ENCODE measurements at regions not wholly inside any gene's neighbourhood (a gene's known extent, or its start where the extent isn't known, plus 50 kb on each side); places are given as distances from the start of the nearest gene placed in this dataset.
"Not testable (repeated sequence)": the region's sequence is repeated elsewhere in the genome, so short reads cannot be mapped to it uniquely, and the experiment has no call there.

- Histone ChIP-seq H3K9me3 (ENCODE audit: control insufficient read depth, low read length) (no peaks in the 10 kb centered on the region), H3K36me3 (ENCODE audit: control insufficient read depth, insufficient read depth, low read length) (no peaks in the 10 kb centered on the region), H3K4me3 (ENCODE audit: insufficient read depth, low read depth, low read length, poor library complexity, severe bottlenecking) (no peak overlapping the region), H3K27me3 (replicated peaks; ENCODE audit: control insufficient read depth, insufficient read depth, low read length, poor library complexity, severe bottlenecking) (no peaks in the 10 kb centered on the region), H3K4me1 (ENCODE audit: control insufficient read depth, insufficient read depth, low read length, poor library complexity, severe bottlenecking) (no peaks in the 10 kb centered on the region), H3K27ac (ENCODE audit: insufficient read depth, low read length, poor library complexity, severe bottlenecking) (no peak overlapping the region)
- no peak for DNase-seq
Observed at GRCh38 chr2:143994961-143995360, 525.0 kb downstream of the ZEB2 start.

- not testable (repeated sequence) for DNase-seq; H3K36me3 ChIP-seq (ENCODE audit: control insufficient read depth, insufficient read depth, low read length); H3K4me3 ChIP-seq (ENCODE audit: insufficient read depth, low read depth, low read length, poor library complexity, severe bottlenecking); H3K9me3 ChIP-seq (ENCODE audit: control insufficient read depth, low read length); H3K27ac ChIP-seq (ENCODE audit: insufficient read depth, low read length, poor library complexity, severe bottlenecking); H3K4me1 ChIP-seq (ENCODE audit: control insufficient read depth, insufficient read depth, low read length, poor library complexity, severe bottlenecking); H3K27me3 ChIP-seq (replicated peaks; ENCODE audit: control insufficient read depth, insufficient read depth, low read length, poor library complexity, severe bottlenecking)
Observed at GRCh38 chr2:143991596-143991995, 528.3 kb downstream of the ZEB2 start.

DNA sequence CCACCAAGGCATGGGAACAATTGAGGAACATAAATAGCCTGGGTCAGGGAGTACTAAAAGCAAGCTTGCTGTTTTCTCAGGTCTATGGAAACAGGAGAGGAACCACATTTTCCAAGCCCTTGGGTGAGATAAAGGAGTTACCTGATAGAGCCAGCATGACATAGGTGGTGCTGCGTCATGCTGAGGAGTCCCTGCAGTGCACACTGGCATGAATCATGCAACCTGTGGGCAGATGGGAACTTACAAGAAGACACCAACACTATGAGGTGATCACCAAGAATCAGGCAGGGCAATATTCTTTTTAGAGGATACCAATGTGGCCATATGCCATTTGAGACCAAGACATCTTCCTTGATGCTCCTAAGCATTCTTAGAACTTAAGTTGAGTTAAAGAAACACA, 531.8 kb downstream of the ZEB2 start:
- Histone ChIP-seq H3K4me3 (ENCODE audit: insufficient read depth, low read depth, low read length, poor library complexity, severe bottlenecking) (no peak overlapping the region), H3K27ac (ENCODE audit: insufficient read depth, low read length, poor library complexity, severe bottlenecking) (no peak overlapping the region), H3K27me3 (replicated peaks; ENCODE audit: control insufficient read depth, insufficient read depth, low read length, poor library complexity, severe bottlenecking) (no peaks in the 10 kb centered on the region), H3K36me3 (ENCODE audit: control insufficient read depth, insufficient read depth, low read length) (no peaks in the 10 kb centered on the region), H3K4me1 (ENCODE audit: control insufficient read depth, insufficient read depth, low read length, poor library complexity, severe bottlenecking) (no peaks in the 10 kb centered on the region), H3K9me3 (ENCODE audit: control insufficient read depth, low read length) (no peaks in the 10 kb centered on the region)
- DNase-seq = no peak

DNA sequence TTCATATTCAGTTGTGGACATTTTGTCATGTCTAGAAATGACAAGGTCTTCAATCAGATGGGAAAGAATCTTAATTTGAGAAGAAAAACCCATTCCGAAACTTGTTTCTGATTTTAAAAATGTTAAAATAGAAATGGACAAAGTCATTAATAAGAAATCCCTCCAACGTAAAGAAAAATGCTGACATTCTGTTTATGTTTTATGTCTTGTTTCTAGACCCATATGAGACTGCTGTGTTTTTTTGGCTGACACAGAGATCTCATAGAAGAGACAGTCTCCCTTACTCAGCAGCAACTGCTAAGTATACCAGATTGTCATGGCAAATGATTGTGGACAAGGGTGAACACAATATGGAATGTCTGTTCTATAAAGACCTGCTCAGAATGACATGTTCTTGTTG, 538.5 kb downstream of the ZEB2 start:
- H3K27ac ChIP-seq (ENCODE audit: insufficient read depth, low read length, poor library complexity, severe bottlenecking) = no peak overlapping the region

DNA sequence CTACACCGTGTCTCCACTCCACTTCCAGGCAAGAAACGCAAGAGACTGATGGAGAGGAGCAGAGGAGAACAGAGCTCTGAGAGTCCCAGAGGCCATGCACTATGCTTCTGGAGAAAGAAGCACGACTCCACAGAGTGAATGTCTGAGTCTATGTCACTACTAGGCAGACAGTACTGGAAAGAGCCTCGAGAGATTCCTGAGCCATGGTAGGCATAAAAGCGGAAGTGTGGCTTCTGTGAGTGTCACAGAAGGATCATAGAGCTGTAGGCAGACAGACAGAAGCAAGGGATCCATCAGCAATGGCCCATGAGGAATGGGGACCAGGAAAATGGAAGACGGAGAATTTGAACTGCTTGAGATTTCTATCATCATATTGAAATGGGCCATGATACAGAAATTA, 542.6 kb downstream of the ZEB2 start:
- Histone ChIP-seq H3K36me3 (ENCODE audit: control insufficient read depth, insufficient read depth, low read length) (no peaks in the 10 kb centered on the region), H3K27ac (ENCODE audit: insufficient read depth, low read length, poor library complexity, severe bottlenecking) (no peak overlapping the region), H3K9me3 (ENCODE audit: control insufficient read depth, low read length) (no peaks in the 10 kb centered on the region), H3K4me3 (ENCODE audit: insufficient read depth, low read depth, low read length, poor library complexity, severe bottlenecking) (no peak overlapping the region), H3K4me1 (ENCODE audit: control insufficient read depth, insufficient read depth, low read length, poor library complexity, severe bottlenecking) (no peaks in the 10 kb centered on the region), H3K27me3 (replicated peaks; ENCODE audit: control insufficient read depth, insufficient read depth, low read length, poor library complexity, severe bottlenecking) (no peaks in the 10 kb centered on the region)
- DNase-seq = no peak

More for the DNA sequence above, 538.5 kb downstream of the ZEB2 start:
- no peak overlapping the region for H3K4me3 ChIP-seq (ENCODE audit: insufficient read depth, low read depth, low read length, poor library complexity, severe bottlenecking)
- H3K9me3 ChIP-seq (ENCODE audit: control insufficient read depth, low read length) = no peaks in the 10 kb centered on the region
- no peaks in the 10 kb centered on the region for H3K36me3 ChIP-seq (ENCODE audit: control insufficient read depth, insufficient read depth, low read length)
- DNase-seq = no peak
- no peaks in the 10 kb centered on the region for H3K4me1 ChIP-seq (ENCODE audit: control insufficient read depth, insufficient read depth, low read length, poor library complexity, severe bottlenecking)
- H3K27me3 ChIP-seq (replicated peaks; ENCODE audit: control insufficient read depth, insufficient read depth, low read length, poor library complexity, severe bottlenecking) = no peaks in the 10 kb centered on the region

GRCh38 chr2:143975216-143975615, 544.7 kb downstream of the ZEB2 start:
- H3K4me1 ChIP-seq (ENCODE audit: control insufficient read depth, insufficient read depth, low read length, poor library complexity, severe bottlenecking) = no peaks in the 10 kb centered on the region
- H3K9me3 ChIP-seq (ENCODE audit: control insufficient read depth, low read length) = no peaks in the 10 kb centered on the region
- no peaks in the 10 kb centered on the region for H3K27me3 ChIP-seq (replicated peaks; ENCODE audit: control insufficient read depth, insufficient read depth, low read length, poor library complexity, severe bottlenecking)
- no peak for DNase-seq
- H3K27ac ChIP-seq (ENCODE audit: insufficient read depth, low read length, poor library complexity, severe bottlenecking) = no peak overlapping the region
- no peak overlapping the region for H3K4me3 ChIP-seq (ENCODE audit: insufficient read depth, low read depth, low read length, poor library complexity, severe bottlenecking)
- no peaks in the 10 kb centered on the region for H3K36me3 ChIP-seq (ENCODE audit: control insufficient read depth, insufficient read depth, low read length)

- Histone ChIP-seq H3K36me3 (ENCODE audit: control insufficient read depth, insufficient read depth, low read length) (no peaks in the 10 kb centered on the region), H3K27ac (ENCODE audit: insufficient read depth, low read length, poor library complexity, severe bottlenecking) (no peak overlapping the region), H3K4me3 (ENCODE audit: insufficient read depth, low read depth, low read length, poor library complexity, severe bottlenecking) (no peak overlapping the region), H3K27me3 (replicated peaks; ENCODE audit: control insufficient read depth, insufficient read depth, low read length, poor library complexity, severe bottlenecking) (no peaks in the 10 kb centered on the region), H3K9me3 (ENCODE audit: control insufficient read depth, low read length) (no peaks in the 10 kb centered on the region), H3K4me1 (ENCODE audit: control insufficient read depth, insufficient read depth, low read length, poor library complexity, severe bottlenecking) (no peaks in the 10 kb centered on the region)
- DNase-seq = no peak
Observed at GRCh38 chr2:143974262-143974661, 545.7 kb downstream of the ZEB2 start.

GRCh38 chr2:143968860-143969259, 551.1 kb downstream of the ZEB2 start:
- H3K27ac ChIP-seq (ENCODE audit: insufficient read depth, low read length, poor library complexity, severe bottlenecking) = no peak overlapping the region
- DNase-seq = no peak
- H3K9me3 ChIP-seq (ENCODE audit: control insufficient read depth, low read length) = no peaks in the 10 kb centered on the region
- no peaks in the 10 kb centered on the region for H3K4me1 ChIP-seq (ENCODE audit: control insufficient read depth, insufficient read depth, low read length, poor library complexity, severe bottlenecking)
- no peak overlapping the region for H3K4me3 ChIP-seq (ENCODE audit: insufficient read depth, low read depth, low read length, poor library complexity, severe bottlenecking)
- H3K27me3 ChIP-seq (replicated peaks; ENCODE audit: control insufficient read depth, insufficient read depth, low read length, poor library complexity, severe bottlenecking) = no peaks in the 10 kb centered on the region
- H3K36me3 ChIP-seq (ENCODE audit: control insufficient read depth, insufficient read depth, low read length) = no peaks in the 10 kb centered on the region

DNA sequence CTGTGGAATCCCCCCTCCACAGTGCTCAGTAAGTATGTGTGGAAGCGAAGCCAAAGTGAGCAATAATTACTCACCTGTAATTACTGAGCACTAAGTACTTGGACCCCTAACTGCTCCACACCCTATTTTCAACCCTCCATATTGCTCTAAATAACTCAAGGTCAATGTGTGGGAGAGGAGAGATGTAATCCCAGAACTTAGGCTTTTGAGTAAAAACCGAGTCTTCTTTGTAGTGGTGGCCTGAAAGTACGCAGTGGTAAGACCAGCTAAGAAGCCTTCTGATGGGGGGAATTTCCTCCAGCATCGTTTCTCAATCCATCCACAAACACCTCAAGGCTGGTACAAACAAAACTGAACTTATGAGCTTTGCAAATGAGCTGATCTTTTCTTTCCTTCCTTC, 551.6 kb downstream of the ZEB2 start:
- H3K4me3 ChIP-seq (ENCODE audit: insufficient read depth, low read depth, low read length, poor library complexity, severe bottlenecking) = no peak overlapping the region
- no peak for DNase-seq
- H3K4me1 ChIP-seq (ENCODE audit: control insufficient read depth, insufficient read depth, low read length, poor library complexity, severe bottlenecking) = no peaks in the 10 kb centered on the region
- H3K36me3 ChIP-seq (ENCODE audit: control insufficient read depth, insufficient read depth, low read length) = no peaks in the 10 kb centered on the region
- H3K9me3 ChIP-seq (ENCODE audit: control insufficient read depth, low read length) = no peaks in the 10 kb centered on the region
- no peak overlapping the region for H3K27ac ChIP-seq (ENCODE audit: insufficient read depth, low read length, poor library complexity, severe bottlenecking)
- no peaks in the 10 kb centered on the region for H3K27me3 ChIP-seq (replicated peaks; ENCODE audit: control insufficient read depth, insufficient read depth, low read length, poor library complexity, severe bottlenecking)

- no peak overlapping the region for H3K4me3 ChIP-seq (ENCODE audit: insufficient read depth, low read depth, low read length, poor library complexity, severe bottlenecking)
- no peak overlapping the region for H3K27ac ChIP-seq (ENCODE audit: insufficient read depth, low read length, poor library complexity, severe bottlenecking)
- no peaks in the 10 kb centered on the region for H3K36me3 ChIP-seq (ENCODE audit: control insufficient read depth, insufficient read depth, low read length)
- no peak for DNase-seq
- no peaks in the 10 kb centered on the region for H3K9me3 ChIP-seq (ENCODE audit: control insufficient read depth, low read length)
- H3K27me3 ChIP-seq (replicated peaks; ENCODE audit: control insufficient read depth, insufficient read depth, low read length, poor library complexity, severe bottlenecking) = no peaks in the 10 kb centered on the region
- H3K4me1 ChIP-seq (ENCODE audit: control insufficient read depth, insufficient read depth, low read length, poor library complexity, severe bottlenecking) = no peaks in the 10 kb centered on the region
Observed at GRCh38 chr2:143965493-143966164, 554.3 kb downstream of the ZEB2 start.
